NCI-H2107 (cell line): ENCODE measurements at regions not wholly inside any gene's neighbourhood (a gene's known extent, or its start where the extent isn't known, plus 50 kb on each side); places are given as distances from the start of the nearest gene placed in this dataset.

Source experiments
- DNase-seq: peaks from one replicate; lab custom pipeline; 2025; lab: John Stamatoyannopoulos, UW

GRCh38 chr1:190540366-190540765, 62.7 kb upstream of the BRINP3 start:
- no peak for DNase-seq

- no peak for DNase-seq
Observed at GRCh38 chr1:190551638-190552037, 74.0 kb upstream of the BRINP3 start.

- DNase-seq, result no peak
Observed at GRCh38 chr1:190560161-190560681, 82.6 kb upstream of the BRINP3 start.

- no peak for DNase-seq
Observed at GRCh38 chr1:190563230-190563629, 85.6 kb upstream of the BRINP3 start.

GRCh38 chr1:190564117-190564516, 86.5 kb upstream of the BRINP3 start:
- DNase-seq, result no peak

- no peak for DNase-seq
Observed at GRCh38 chr1:190578017-190578416, 100.4 kb upstream of the BRINP3 start.

- DNase-seq, result no peak
Observed at GRCh38 chr1:190578526-190578925, 100.9 kb upstream of the BRINP3 start.

- no peak for DNase-seq
Observed at GRCh38 chr1:190579552-190580193, 102.0 kb upstream of the BRINP3 start.

GRCh38 chr1:190583862-190584261, 106.2 kb upstream of the BRINP3 start:
- no peak for DNase-seq

- no peak for DNase-seq
Observed at GRCh38 chr1:190588424-190588823, 110.8 kb upstream of the BRINP3 start.

- DNase-seq, result no peak
Observed at GRCh38 chr1:190595438-190595837, 117.8 kb upstream of the BRINP3 start.

- DNase-seq, result no peak
Observed at GRCh38 chr1:190597294-190597693, 119.6 kb upstream of the BRINP3 start.

- no peak for DNase-seq
Observed at GRCh38 chr1:190599670-190600069, 122.0 kb upstream of the BRINP3 start.

GRCh38 chr1:190602325-190602724, 124.7 kb upstream of the BRINP3 start:
- DNase-seq, result no peak

- DNase-seq, result no peak
Observed at GRCh38 chr1:190608282-190608681, 130.6 kb upstream of the BRINP3 start.

GRCh38 chr1:190615818-190616217, 138.2 kb upstream of the BRINP3 start:
- DNase-seq, result no peak

GRCh38 chr1:190616235-190616634, 138.6 kb upstream of the BRINP3 start:
- no peak for DNase-seq

GRCh38 chr1:190619724-190620123, 142.1 kb upstream of the BRINP3 start:
- DNase-seq, result no peak

GRCh38 chr1:190633488-190633887, 155.8 kb upstream of the BRINP3 start:
- no peak for DNase-seq

GRCh38 chr1:190634134-190634533, 156.5 kb upstream of the BRINP3 start:
- DNase-seq, result no peak

- DNase-seq, result no peak
Observed at GRCh38 chr1:190649553-190649952, 171.9 kb upstream of the BRINP3 start.

GRCh38 chr1:190658907-190659306, 181.2 kb upstream of the BRINP3 start:
- no peak for DNase-seq

GRCh38 chr1:190663962-190664361, 186.3 kb upstream of the BRINP3 start:
- DNase-seq, result no peak

- DNase-seq, result no peak
Observed at GRCh38 chr1:190665045-190665444, 187.4 kb upstream of the BRINP3 start.
